MM.1S (cell line): ENCODE measurements at regions not wholly inside any gene's neighbourhood (a gene's known extent, or its start where the extent isn't known, plus 50 kb on each side); places are given as distances from the start of the nearest gene placed in this dataset.

Experiments
- DNase-seq: peaks from one replicate; pipeline ENCODE4 v3.0.0-alpha.2; 2015
- H2AFZ ChIP-seq: fragments of 300-600 bp; sonication (generic); 2 replicates; pipeline ENCODE4 v1.6.0; 2016; ENCODE audit warnings: antibody characterized with exemption, low read length
- H3F3A ChIP-seq: fragments of 300-600 bp; sonication (generic); 2 replicates; pipeline ENCODE4 v1.6.1; 2016; ENCODE audit warnings: mild to moderate bottlenecking, antibody characterized with exemption, low read length, moderate library complexity, mixed read lengths; ENCODE audit not compliant: insufficient read depth
- H3K27ac ChIP-seq: fragments of 300-600 bp; sonication (generic); 2 replicates; pipeline ENCODE4 v1.5.1; 2016; ENCODE audit warnings: mild to moderate bottlenecking, low read length
- H3K27me3 ChIP-seq: fragments of 300-600 bp; sonication (generic); replicated peaks from 2 replicates; pipeline ENCODE4 v1.6.0; 2016; ENCODE audit warnings: low read length; ENCODE audit not compliant: insufficient read depth
- H3K36me3 ChIP-seq: fragments of 300-600 bp; sonication (generic); replicated peaks from 2 replicates; pipeline ENCODE4 v1.6.1; 2016; ENCODE audit warnings: mild to moderate bottlenecking, low read length, mixed read lengths; ENCODE audit not compliant: insufficient read depth
- H3K4me1 ChIP-seq: fragments of 300-600 bp; sonication (generic); 2 replicates; pipeline ENCODE4 v1.6.1; 2016; ENCODE audit warnings: low read length, mixed read lengths
- H3K4me2 ChIP-seq: fragments of 300-600 bp; sonication (generic); 2 replicates; pipeline ENCODE4 v1.6.0; 2016; ENCODE audit warnings: low read depth, low read length
- H3K4me3 ChIP-seq: fragments of 300-600 bp; sonication (generic); 2 replicates; pipeline ENCODE4 v1.5.1; 2016; ENCODE audit warnings: low read length, mixed read lengths
- H3K79me2 ChIP-seq: fragments of 300-600 bp; sonication (generic); 2 replicates; pipeline ENCODE4 v1.6.1; 2016; ENCODE audit warnings: mixed run types, low read length, mixed read lengths
- H3K9ac ChIP-seq: fragments of 300-600 bp; sonication (generic); 2 replicates; pipeline ENCODE4 v1.6.1; 2016; ENCODE audit warnings: low read length, mixed read lengths
- H3K9me2 ChIP-seq: fragments of 300-600 bp; sonication (generic); replicated peaks from 2 replicates; pipeline ENCODE4 v1.6.1; 2016; ENCODE audit warnings: mild to moderate bottlenecking, low read length, mixed read lengths; ENCODE audit not compliant: insufficient read depth
- H3K9me3 ChIP-seq: fragments of 300-600 bp; sonication (generic); replicated peaks from 2 replicates; pipeline ENCODE4 v1.6.1; 2016; ENCODE audit warnings: mild to moderate bottlenecking, low read length, mixed read lengths; ENCODE audit not compliant: insufficient read depth
- H4K20me1 ChIP-seq: fragments of 300-600 bp; sonication (generic); 2 replicates; pipeline ENCODE4 v1.6.1; 2016; ENCODE audit warnings: mild to moderate bottlenecking, low read length, moderate library complexity, mixed read lengths; ENCODE audit not compliant: insufficient read depth
- CTCF ChIP-seq: fragments of 300-600 bp; sonication (generic); IDR thresholded peaks from 2 replicates; pipeline ENCODE4 v1.5.1; 2016; ENCODE audit warnings: antibody characterized with exemption, low read length, mixed read lengths
- EZH2 ChIP-seq: fragments of 300-600 bp; sonication (generic); optimal IDR thresholded peaks from 2 replicates; pipeline ENCODE3; 2017; ENCODE audit warnings: low read depth, mild to moderate bottlenecking, antibody characterized with exemption, low read length, mixed read lengths
- EZH2phosphoT487 ChIP-seq: fragments of 300-600 bp; sonication (generic); IDR thresholded peaks from 2 replicates; pipeline ENCODE4 v1.6.1; 2018; ENCODE audit warnings: antibody characterized with exemption, low read length

- Histone ChIP-seq H3K36me3 (no peaks in the 10 kb centered on the region), H2AFZ (no peak overlapping the region), H3K9ac (no peak overlapping the region), H3K4me2 (no peak overlapping the region), H3K27me3 (no peaks in the 10 kb centered on the region), H3F3A (no peaks in the 10 kb centered on the region), H3K79me2 (no peaks in the 10 kb centered on the region), H3K9me3 (no peaks in the 10 kb centered on the region), H3K9me2 (no peaks in the 10 kb centered on the region), H3K4me3 (no peak overlapping the region), H3K27ac (no peak overlapping the region), H4K20me1 (no peaks in the 10 kb centered on the region), H3K4me1 (peaks cover 25% of the 10 kb centered on the region)
- no peak for DNase-seq
- no peak for TF ChIP-seq CTCF
- no peak for TF ChIP-seq EZH2phosphoT487
- no peak for TF ChIP-seq EZH2
Measured at GRCh38 chr3:23646184-23646920, 159.4 kb upstream of the UBE2E1 start.

GRCh38 chr3:23647706-23648258, 158.0 kb upstream of the UBE2E1 start:
- Histone ChIP-seq H3K4me1 (peaks cover 25% of the 10 kb centered on the region), H3K27ac (no peak overlapping the region), H3K9me3 (no peaks in the 10 kb centered on the region), H3K4me3 (no peak overlapping the region), H3F3A (no peaks in the 10 kb centered on the region), H2AFZ (no peak overlapping the region), H4K20me1 (no peaks in the 10 kb centered on the region), H3K36me3 (no peaks in the 10 kb centered on the region), H3K9ac (no peak overlapping the region), H3K4me2 (no peak overlapping the region), H3K79me2 (no peaks in the 10 kb centered on the region), H3K9me2 (no peaks in the 10 kb centered on the region), H3K27me3 (no peaks in the 10 kb centered on the region)
- TF ChIP-seq EZH2phosphoT487 (no peak), CTCF (no peak), EZH2 (no peak)
- DNase-seq, result no peak

- Histone ChIP-seq H3K9ac (no peak overlapping the region), H3K4me1 (peaks cover 25% of the 10 kb centered on the region), H3F3A (peaks cover 5% of the 10 kb centered on the region), H3K4me2 (no peak overlapping the region), H3K79me2 (no peaks in the 10 kb centered on the region), H3K27ac (no peak overlapping the region), H3K9me3 (no peaks in the 10 kb centered on the region), H3K9me2 (no peaks in the 10 kb centered on the region), H4K20me1 (no peaks in the 10 kb centered on the region), H3K27me3 (no peaks in the 10 kb centered on the region), H3K4me3 (no peak overlapping the region), H3K36me3 (no peaks in the 10 kb centered on the region), H2AFZ (no peak overlapping the region)
- TF ChIP-seq EZH2phosphoT487 (no peak), CTCF (0 out of 2 replicates have a peak, but pooled peaks have one; percentile 6)
- no peak for DNase-seq
Measured at GRCh38 chr3:23648326-23648995, 157.3 kb upstream of the UBE2E1 start.
